MM.1S (cell line): ENCODE measurements at regions not wholly inside any gene's neighbourhood (a gene's known extent, or its start where the extent isn't known, plus 50 kb on each side); places are given as distances from the start of the nearest gene placed in this dataset.

Source experiments
- DNase-seq: peaks from one replicate; pipeline ENCODE4 v3.0.0-alpha.2; 2015
- H2AFZ ChIP-seq: fragments of 300-600 bp; sonication (generic); 2 replicates; pipeline ENCODE4 v1.6.0; 2016; ENCODE audit warnings: antibody characterized with exemption, low read length
- H3F3A ChIP-seq: fragments of 300-600 bp; sonication (generic); 2 replicates; pipeline ENCODE4 v1.6.1; 2016; ENCODE audit warnings: mild to moderate bottlenecking, antibody characterized with exemption, low read length, moderate library complexity, mixed read lengths; ENCODE audit not compliant: insufficient read depth
- H3K27ac ChIP-seq: fragments of 300-600 bp; sonication (generic); 2 replicates; pipeline ENCODE4 v1.5.1; 2016; ENCODE audit warnings: mild to moderate bottlenecking, low read length
- H3K27me3 ChIP-seq: fragments of 300-600 bp; sonication (generic); replicated peaks from 2 replicates; pipeline ENCODE4 v1.6.0; 2016; ENCODE audit warnings: low read length; ENCODE audit not compliant: insufficient read depth
- H3K36me3 ChIP-seq: fragments of 300-600 bp; sonication (generic); replicated peaks from 2 replicates; pipeline ENCODE4 v1.6.1; 2016; ENCODE audit warnings: mild to moderate bottlenecking, low read length, mixed read lengths; ENCODE audit not compliant: insufficient read depth
- H3K4me1 ChIP-seq: fragments of 300-600 bp; sonication (generic); 2 replicates; pipeline ENCODE4 v1.6.1; 2016; ENCODE audit warnings: low read length, mixed read lengths
- H3K4me2 ChIP-seq: fragments of 300-600 bp; sonication (generic); 2 replicates; pipeline ENCODE4 v1.6.0; 2016; ENCODE audit warnings: low read depth, low read length
- H3K4me3 ChIP-seq: fragments of 300-600 bp; sonication (generic); 2 replicates; pipeline ENCODE4 v1.5.1; 2016; ENCODE audit warnings: low read length, mixed read lengths
- H3K79me2 ChIP-seq: fragments of 300-600 bp; sonication (generic); 2 replicates; pipeline ENCODE4 v1.6.1; 2016; ENCODE audit warnings: mixed run types, low read length, mixed read lengths
- H3K9ac ChIP-seq: fragments of 300-600 bp; sonication (generic); 2 replicates; pipeline ENCODE4 v1.6.1; 2016; ENCODE audit warnings: low read length, mixed read lengths
- H3K9me2 ChIP-seq: fragments of 300-600 bp; sonication (generic); replicated peaks from 2 replicates; pipeline ENCODE4 v1.6.1; 2016; ENCODE audit warnings: mild to moderate bottlenecking, low read length, mixed read lengths; ENCODE audit not compliant: insufficient read depth
- H3K9me3 ChIP-seq: fragments of 300-600 bp; sonication (generic); replicated peaks from 2 replicates; pipeline ENCODE4 v1.6.1; 2016; ENCODE audit warnings: mild to moderate bottlenecking, low read length, mixed read lengths; ENCODE audit not compliant: insufficient read depth
- H4K20me1 ChIP-seq: fragments of 300-600 bp; sonication (generic); 2 replicates; pipeline ENCODE4 v1.6.1; 2016; ENCODE audit warnings: mild to moderate bottlenecking, low read length, moderate library complexity, mixed read lengths; ENCODE audit not compliant: insufficient read depth
- EZH2 ChIP-seq: fragments of 300-600 bp; sonication (generic); optimal IDR thresholded peaks from 2 replicates; pipeline ENCODE3; 2017; ENCODE audit warnings: low read depth, mild to moderate bottlenecking, antibody characterized with exemption, low read length, mixed read lengths
- EZH2phosphoT487 ChIP-seq: fragments of 300-600 bp; sonication (generic); IDR thresholded peaks from 2 replicates; pipeline ENCODE4 v1.6.1; 2018; ENCODE audit warnings: antibody characterized with exemption, low read length
- TF ChIP-seq, protein P1 (sequence below): fragments of 300-600 bp; sonication (generic); IDR thresholded peaks from 2 replicates; pipeline ENCODE4 v1.5.1; 2016; ENCODE audit warnings: antibody characterized with exemption, low read length, mixed read lengths

GRCh38 chr7:76149847-76150691 is 51.6 kb upstream of the SRRM3 start:
- Histone ChIP-seq H3K79me2 (no peaks in the 10 kb centered on the region), H4K20me1 (no peaks in the 10 kb centered on the region), H3K9me2 (no peaks in the 10 kb centered on the region), H3K27ac (no peak overlapping the region), H3F3A (no peaks in the 10 kb centered on the region), H3K9me3 (no peaks in the 10 kb centered on the region), H3K4me2 (no peak overlapping the region), H3K4me1 (no peaks in the 10 kb centered on the region), H2AFZ (no peak overlapping the region), H3K9ac (no peak overlapping the region), H3K27me3 (no peaks in the 10 kb centered on the region), H3K36me3 (no peaks in the 10 kb centered on the region), H3K4me3 (no peak overlapping the region)
- TF ChIP-seq EZH2 (no peak), EZH2phosphoT487 (no peak)
- TF ChIP-seq, protein P1, sequence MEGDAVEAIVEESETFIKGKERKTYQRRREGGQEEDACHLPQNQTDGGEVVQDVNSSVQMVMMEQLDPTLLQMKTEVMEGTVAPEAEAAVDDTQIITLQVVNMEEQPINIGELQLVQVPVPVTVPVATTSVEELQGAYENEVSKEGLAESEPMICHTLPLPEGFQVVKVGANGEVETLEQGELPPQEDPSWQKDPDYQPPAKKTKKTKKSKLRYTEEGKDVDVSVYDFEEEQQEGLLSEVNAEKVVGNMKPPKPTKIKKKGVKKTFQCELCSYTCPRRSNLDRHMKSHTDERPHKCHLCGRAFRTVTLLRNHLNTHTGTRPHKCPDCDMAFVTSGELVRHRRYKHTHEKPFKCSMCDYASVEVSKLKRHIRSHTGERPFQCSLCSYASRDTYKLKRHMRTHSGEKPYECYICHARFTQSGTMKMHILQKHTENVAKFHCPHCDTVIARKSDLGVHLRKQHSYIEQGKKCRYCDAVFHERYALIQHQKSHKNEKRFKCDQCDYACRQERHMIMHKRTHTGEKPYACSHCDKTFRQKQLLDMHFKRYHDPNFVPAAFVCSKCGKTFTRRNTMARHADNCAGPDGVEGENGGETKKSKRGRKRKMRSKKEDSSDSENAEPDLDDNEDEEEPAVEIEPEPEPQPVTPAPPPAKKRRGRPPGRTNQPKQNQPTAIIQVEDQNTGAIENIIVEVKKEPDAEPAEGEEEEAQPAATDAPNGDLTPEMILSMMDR, result no peak
- no peak for DNase-seq
